ENCODE measurements at regions not wholly inside any gene's neighbourhood (a gene's known extent, or its start where the extent isn't known, plus 50 kb on each side); places are given as distances from the start of the nearest gene placed in this dataset.

- H3K4me3 ChIP-seq = no peak overlapping the region
- TF ChIP-seq, protein P1, sequence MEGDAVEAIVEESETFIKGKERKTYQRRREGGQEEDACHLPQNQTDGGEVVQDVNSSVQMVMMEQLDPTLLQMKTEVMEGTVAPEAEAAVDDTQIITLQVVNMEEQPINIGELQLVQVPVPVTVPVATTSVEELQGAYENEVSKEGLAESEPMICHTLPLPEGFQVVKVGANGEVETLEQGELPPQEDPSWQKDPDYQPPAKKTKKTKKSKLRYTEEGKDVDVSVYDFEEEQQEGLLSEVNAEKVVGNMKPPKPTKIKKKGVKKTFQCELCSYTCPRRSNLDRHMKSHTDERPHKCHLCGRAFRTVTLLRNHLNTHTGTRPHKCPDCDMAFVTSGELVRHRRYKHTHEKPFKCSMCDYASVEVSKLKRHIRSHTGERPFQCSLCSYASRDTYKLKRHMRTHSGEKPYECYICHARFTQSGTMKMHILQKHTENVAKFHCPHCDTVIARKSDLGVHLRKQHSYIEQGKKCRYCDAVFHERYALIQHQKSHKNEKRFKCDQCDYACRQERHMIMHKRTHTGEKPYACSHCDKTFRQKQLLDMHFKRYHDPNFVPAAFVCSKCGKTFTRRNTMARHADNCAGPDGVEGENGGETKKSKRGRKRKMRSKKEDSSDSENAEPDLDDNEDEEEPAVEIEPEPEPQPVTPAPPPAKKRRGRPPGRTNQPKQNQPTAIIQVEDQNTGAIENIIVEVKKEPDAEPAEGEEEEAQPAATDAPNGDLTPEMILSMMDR (IDR thresholded peaks at IDR 0.05) = no peak
- H3K27ac ChIP-seq = no peak overlapping the region
- DNase-seq (ENCODE audit: low spot score) = no peak
Measured at GRCh38 chrX:1031521-1032430, 180.7 kb downstream of the CRLF2 start.

DNA sequence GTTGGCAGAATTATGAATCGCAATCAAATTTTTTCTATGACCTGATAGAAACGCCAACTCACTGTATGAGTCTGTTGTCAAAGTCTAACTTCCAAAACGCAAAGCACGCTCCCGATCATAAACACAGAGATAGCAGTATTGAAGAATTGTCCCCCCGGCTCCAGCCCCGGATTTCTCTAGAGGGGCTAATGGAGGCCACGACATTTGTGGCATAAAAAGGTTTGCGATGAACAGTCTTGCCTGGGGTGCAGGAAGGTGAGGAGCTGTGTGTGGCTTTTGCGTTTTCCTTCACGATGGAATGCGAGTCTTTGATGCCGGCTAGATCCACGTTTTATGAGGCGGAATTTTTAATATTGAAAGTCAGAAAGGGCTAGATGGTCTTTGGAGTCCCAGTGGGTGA is 183.0 kb downstream of the CRLF2 start:
- TF ChIP-seq, protein P1 (IDR thresholded peaks at IDR 0.05) = no peak
- Histone ChIP-seq H3K4me3 (no peak overlapping the region), H3K27ac (no peak overlapping the region)
- DNase-seq (ENCODE audit: low spot score) = no peak

DNA sequence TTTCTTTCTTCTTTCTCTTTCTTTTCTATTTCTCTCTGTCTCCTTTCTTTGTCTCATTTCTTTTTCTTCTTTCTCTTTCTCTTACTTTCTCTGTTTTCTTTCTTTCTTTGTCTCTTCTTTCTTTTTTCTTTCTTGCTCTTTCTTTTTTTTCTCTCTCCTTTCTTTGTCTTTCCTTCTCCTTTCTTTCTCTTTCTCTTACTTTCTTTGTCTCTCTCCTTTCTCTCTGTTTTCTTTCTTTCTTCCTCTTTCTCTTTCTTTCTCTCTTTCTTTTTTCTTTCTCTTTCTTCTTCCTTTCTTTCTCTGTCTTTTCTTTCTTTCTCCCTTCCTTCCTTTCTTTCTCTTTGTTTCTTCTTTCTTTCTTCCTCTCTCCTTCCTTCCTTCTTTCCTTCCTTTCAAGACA is 184.8 kb downstream of the CRLF2 start:
- no peak for DNase-seq (ENCODE audit: low spot score)
- Histone ChIP-seq H3K27ac (no peak overlapping the region), H3K4me3 (no peak overlapping the region)
- TF ChIP-seq, protein P1 (IDR thresholded peaks at IDR 0.05) = no peak

- DNase-seq (ENCODE audit: low spot score) = no peak
- TF ChIP-seq, protein P1 (IDR thresholded peaks at IDR 0.05) = no peak
- Histone ChIP-seq H3K27ac (no peak overlapping the region), H3K4me3 (no peak overlapping the region)
Measured at GRCh38 chrX:1027133-1027532, 185.3 kb downstream of the CRLF2 start.

DNA sequence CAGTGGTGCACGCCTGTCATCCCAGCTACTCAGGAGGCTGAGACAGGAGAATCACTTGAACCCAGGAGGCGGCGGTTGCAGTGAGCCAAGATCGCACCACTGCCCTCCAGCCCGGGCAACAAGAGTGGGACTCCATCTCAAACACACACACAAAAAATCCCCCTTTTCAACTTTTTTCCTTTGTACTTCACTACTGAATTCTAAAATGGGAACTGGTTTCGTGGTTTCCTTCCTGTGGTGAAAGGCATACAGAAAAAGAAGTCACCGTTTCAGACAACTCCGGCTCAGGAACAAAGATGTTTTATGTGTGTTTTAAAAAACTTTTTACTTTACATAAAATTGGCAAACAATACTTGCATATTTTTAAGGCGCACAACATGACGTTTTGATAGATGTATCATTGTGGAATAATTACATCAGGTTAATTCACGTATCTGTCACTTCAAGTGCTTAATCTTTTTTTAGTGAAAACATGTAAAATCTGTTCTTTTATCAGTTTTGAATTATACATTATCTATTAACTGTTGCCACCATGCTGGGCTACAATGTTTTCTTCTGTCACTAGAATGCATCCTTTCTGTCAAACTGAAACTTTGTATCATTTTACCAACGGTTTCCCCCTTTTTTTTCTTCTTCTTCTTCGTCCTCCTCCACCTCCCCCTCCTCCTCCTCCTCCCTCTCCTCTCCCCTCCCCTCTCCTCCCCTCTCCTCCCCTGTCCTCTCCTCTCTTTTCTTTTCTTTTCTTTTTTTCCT is 186.0 kb downstream of the CRLF2 start:
- H3K4me3 ChIP-seq = no peak overlapping the region
- TF ChIP-seq, protein P1 (IDR thresholded peaks at IDR 0.05) = no peak

GRCh38 chrX:1025413-1025812 is 187.0 kb downstream of the CRLF2 start:
- no peak overlapping the region for H3K27ac ChIP-seq
- no peak overlapping the region for H3K4me3 ChIP-seq
- TF ChIP-seq, protein P1 (IDR thresholded peaks at IDR 0.05) = no peak
- no peak for DNase-seq (ENCODE audit: low spot score)

More for the DNA sequence above, 186.0 kb downstream of the CRLF2 start:
- no peak for DNase-seq (ENCODE audit: low spot score)
- no peak overlapping the region for H3K27ac ChIP-seq

Data from coronary artery (tissue), 2 donors.